ENCODE measurements at regions not wholly inside any gene's neighbourhood (a gene's known extent, or its start where the extent isn't known, plus 50 kb on each side); places are given as distances from the start of the nearest gene placed in this dataset.

DNA sequence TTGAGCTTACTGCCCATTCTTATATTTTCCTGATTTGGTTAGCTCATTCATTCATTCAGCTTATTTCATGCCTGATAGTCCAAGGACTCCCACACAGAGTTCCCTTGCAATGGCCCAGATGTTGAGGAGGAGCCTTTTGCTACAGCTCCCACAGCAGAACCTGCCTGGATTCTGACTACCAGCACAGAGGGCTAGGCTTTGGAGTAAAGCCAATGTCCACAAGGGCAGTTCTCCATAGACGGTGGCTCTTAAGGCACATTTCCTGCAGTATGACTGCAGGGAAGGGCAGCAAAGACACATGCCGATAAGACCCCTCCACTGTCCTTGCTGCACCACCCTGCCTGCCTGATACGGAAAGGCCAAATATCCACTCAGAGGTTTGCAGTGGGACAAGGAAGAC is 112.3 kb upstream of the SYNDIG1 start:
- TF ChIP-seq POLR2A (IDR thresholded peaks at IDR 0.05), result no peak
- TF ChIP-seq, protein P1, sequence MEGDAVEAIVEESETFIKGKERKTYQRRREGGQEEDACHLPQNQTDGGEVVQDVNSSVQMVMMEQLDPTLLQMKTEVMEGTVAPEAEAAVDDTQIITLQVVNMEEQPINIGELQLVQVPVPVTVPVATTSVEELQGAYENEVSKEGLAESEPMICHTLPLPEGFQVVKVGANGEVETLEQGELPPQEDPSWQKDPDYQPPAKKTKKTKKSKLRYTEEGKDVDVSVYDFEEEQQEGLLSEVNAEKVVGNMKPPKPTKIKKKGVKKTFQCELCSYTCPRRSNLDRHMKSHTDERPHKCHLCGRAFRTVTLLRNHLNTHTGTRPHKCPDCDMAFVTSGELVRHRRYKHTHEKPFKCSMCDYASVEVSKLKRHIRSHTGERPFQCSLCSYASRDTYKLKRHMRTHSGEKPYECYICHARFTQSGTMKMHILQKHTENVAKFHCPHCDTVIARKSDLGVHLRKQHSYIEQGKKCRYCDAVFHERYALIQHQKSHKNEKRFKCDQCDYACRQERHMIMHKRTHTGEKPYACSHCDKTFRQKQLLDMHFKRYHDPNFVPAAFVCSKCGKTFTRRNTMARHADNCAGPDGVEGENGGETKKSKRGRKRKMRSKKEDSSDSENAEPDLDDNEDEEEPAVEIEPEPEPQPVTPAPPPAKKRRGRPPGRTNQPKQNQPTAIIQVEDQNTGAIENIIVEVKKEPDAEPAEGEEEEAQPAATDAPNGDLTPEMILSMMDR (IDR thresholded peaks at IDR 0.05), result no peak
- H3K27ac ChIP-seq, result no peak overlapping the region
- no peak for DNase-seq
- intact Hi-C loops (cut with DNase I), result no loop called here
- H3K9me3 ChIP-seq (replicated peaks in 1 of 3), result no peaks in the 10 kb centered on the region
- H3K36me3 ChIP-seq (replicated peaks in 1 of 2), result no peaks in the 10 kb centered on the region
- H3K4me3 ChIP-seq, result no peak overlapping the region
- no peaks in the 10 kb centered on the region for H3K4me1 ChIP-seq (replicated peaks in 1 of 2)
- 53 to 73% (median 63%) methylated on average over 3 of the region's 3 CpGs for WGBS, 4 donors
- no peaks in the 10 kb centered on the region for H3K27me3 ChIP-seq

DNA sequence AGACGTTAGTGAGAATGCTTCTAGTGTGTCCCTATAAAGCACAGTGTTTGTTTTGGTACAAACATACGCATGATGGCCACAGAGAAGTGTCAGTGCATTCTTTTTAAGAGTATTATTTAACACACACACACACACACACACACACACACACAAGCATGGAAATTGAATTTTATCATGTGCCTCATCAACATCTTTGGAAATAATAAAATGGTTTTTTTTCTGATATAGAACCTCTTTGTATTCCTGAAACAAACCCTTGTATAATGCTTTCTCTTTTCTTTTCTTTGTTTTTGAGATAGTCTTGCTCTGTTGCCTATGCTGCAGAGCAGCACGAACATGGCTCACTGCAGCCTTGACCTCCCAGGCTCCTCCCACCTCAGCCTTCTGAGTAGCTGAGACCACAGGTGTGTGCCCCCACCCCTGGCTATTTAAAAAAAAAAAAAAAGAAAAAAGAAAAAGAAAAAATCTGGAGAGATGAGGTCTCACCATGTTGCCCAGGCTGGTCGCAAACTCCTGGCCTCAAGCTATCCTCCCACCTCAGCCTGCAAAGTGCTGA is 116.2 kb upstream of the SYNDIG1 start:
- no peaks in the 10 kb centered on the region for H3K4me1 ChIP-seq (replicated peaks in 1 of 2)
- no peak for DNase-seq
- no peaks in the 10 kb centered on the region for H3K9me3 ChIP-seq (replicated peaks in 1 of 3)
- no peaks in the 10 kb centered on the region for H3K36me3 ChIP-seq (replicated peaks in 1 of 2)
- intact Hi-C loops (cut with DNase I), result no loop called here
- no peak for TF ChIP-seq POLR2A (IDR thresholded peaks at IDR 0.05)
- TF ChIP-seq, protein P1 (IDR thresholded peaks at IDR 0.05), result no peak
- H3K4me3 ChIP-seq, result no peak overlapping the region
- 70 to 76% (median 73%) methylated on average over 4 of the region's 4 CpGs for WGBS, 4 donors
- H3K27ac ChIP-seq, result no peak overlapping the region
- no peaks in the 10 kb centered on the region for H3K27me3 ChIP-seq

DNA sequence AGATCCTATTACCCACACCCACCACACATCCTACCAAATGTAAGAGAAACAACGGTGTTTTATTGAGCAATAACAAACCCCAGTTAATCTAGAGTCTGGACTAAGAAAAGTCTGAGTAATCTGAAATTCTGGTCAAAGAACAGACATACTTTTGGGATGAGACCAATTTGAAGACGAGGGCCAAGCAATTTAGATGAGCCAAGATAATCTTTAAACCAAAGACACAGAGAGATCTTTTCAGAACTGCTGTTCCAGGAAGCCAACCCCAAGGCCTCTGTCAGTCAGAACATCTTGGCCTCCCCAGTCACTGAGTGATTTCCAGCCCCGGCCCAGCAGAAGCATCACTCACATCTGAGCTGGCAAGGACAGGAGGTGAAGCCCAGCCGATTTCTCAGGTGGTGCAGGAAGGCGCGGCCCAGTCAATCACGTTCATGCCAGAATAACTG is 118.5 kb upstream of the SYNDIG1 start:
- Histone ChIP-seq H3K9me3 (replicated peaks in 1 of 3) (no peaks in the 10 kb centered on the region), H3K27me3 (no peaks in the 10 kb centered on the region), H3K27ac (no peak overlapping the region), H3K4me3 (no peak overlapping the region), H3K36me3 (replicated peaks in 1 of 2) (no peaks in the 10 kb centered on the region), H3K4me1 (replicated peaks in 1 of 2) (no peaks in the 10 kb centered on the region)
- 57 to 81% (median 64%) methylated on average over 7 of the region's 7 CpGs for WGBS, 4 donors
- intact Hi-C loops (cut with DNase I), result no loop called here
- TF ChIP-seq, protein P1 (IDR thresholded peaks at IDR 0.05), result no peak
- TF ChIP-seq POLR2A (IDR thresholded peaks at IDR 0.05), result no peak
- no peak for DNase-seq

DNA sequence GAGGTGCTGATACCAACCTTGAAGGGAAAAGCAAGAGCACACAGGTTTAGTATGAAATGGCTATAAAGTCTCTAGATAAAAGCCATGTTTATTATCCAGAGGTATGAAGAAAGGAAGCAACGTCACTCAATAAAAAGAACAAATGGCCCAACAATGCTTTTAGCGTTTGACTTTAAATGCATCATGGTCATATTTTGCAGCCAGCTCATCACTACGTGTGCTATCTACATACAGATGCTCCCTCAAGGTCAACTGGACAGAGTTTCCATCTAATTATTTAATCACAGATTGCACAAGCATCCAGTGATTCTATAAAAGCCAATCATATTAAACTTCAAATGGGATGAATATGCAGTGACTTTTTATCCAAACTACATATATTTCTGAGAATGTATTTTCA is 127.6 kb upstream of the SYNDIG1 start:
- TF ChIP-seq, protein P1 (IDR thresholded peaks at IDR 0.05), result no peak
- no peak for TF ChIP-seq POLR2A (IDR thresholded peaks at IDR 0.05)
- Histone ChIP-seq H3K27me3 (no peaks in the 10 kb centered on the region), H3K4me1 (replicated peaks in 1 of 2) (no peaks in the 10 kb centered on the region), H3K4me3 (no peak overlapping the region), H3K36me3 (replicated peaks in 1 of 2) (no peaks in the 10 kb centered on the region), H3K9me3 (replicated peaks in 1 of 3) (no peaks in the 10 kb centered on the region), H3K27ac (no peak overlapping the region)
- DNase-seq, result no peak
- intact Hi-C loops (cut with DNase I), result loop anchor here in 1 of 2 donors (10.0 kb wide), 1 partner anchor 357 kb away; the partner anchor contains the start of gene GGTLC1
- 32 to 52% (median 41%) methylated on average over 3 of the region's 3 CpGs for WGBS, 4 donors
